H9 (cell line): ENCODE measurements at regions not wholly inside any gene's neighbourhood (a gene's known extent, or its start where the extent isn't known, plus 50 kb on each side); places are given as distances from the start of the nearest gene placed in this dataset.

Source experiments
- DNase-seq: peaks from one replicate; pipeline ENCODE4 v3.0.0-alpha.2; 2017
- H2AFZ ChIP-seq: one replicate; pipeline ENCODE4 v1.6.1; 2013; ENCODE audit warnings: mild to moderate bottlenecking, low read length, control low read depth, moderate library complexity
- H2AK5ac ChIP-seq: 2 replicates; pipeline ENCODE4 v1.6.1; 2013; ENCODE audit warnings: low read length, control low read depth, mixed read lengths; ENCODE audit not compliant: insufficient read length
- H2BK120ac ChIP-seq: one replicate; pipeline ENCODE4 v1.6.1; 2013; ENCODE audit warnings: low read depth, mild to moderate bottlenecking, low read length, control low read depth, inconsistent platforms; ENCODE audit not compliant: poor library complexity, severe bottlenecking
- H2BK12ac ChIP-seq: 2 replicates; pipeline ENCODE4 v1.6.1; 2013; ENCODE audit warnings: low read length, control low read depth, mixed read lengths, low read depth; ENCODE audit not compliant: insufficient read length
- H2BK15ac ChIP-seq: 2 replicates; pipeline ENCODE4 v1.6.1; 2013; ENCODE audit warnings: low read depth, low read length, control low read depth
- H2BK20ac ChIP-seq: one replicate; pipeline ENCODE4 v1.6.1; 2013; ENCODE audit warnings: low read depth, mild to moderate bottlenecking, low read length, control low read depth, inconsistent platforms; ENCODE audit not compliant: poor library complexity, severe bottlenecking
- H2BK5ac ChIP-seq: 2 replicates; pipeline ENCODE4 v1.6.1; 2013; ENCODE audit warnings: low read length, control low read depth, mixed read lengths; ENCODE audit not compliant: insufficient read length
- H3K14ac ChIP-seq: 2 replicates; pipeline ENCODE4 v1.6.1; 2013; ENCODE audit warnings: low read length, control low read depth; ENCODE audit not compliant: insufficient read depth
- H3K18ac ChIP-seq: 2 replicates; pipeline ENCODE4 v1.6.1; 2013; ENCODE audit warnings: low read depth, mild to moderate bottlenecking, mixed read lengths, low read length, control low read depth; ENCODE audit not compliant: insufficient read length
- H3K23ac ChIP-seq: 2 replicates; pipeline ENCODE4 v1.6.1; 2013; ENCODE audit warnings: low read length, control low read depth, mixed read lengths, low read depth; ENCODE audit not compliant: insufficient read length
- H3K23me2 ChIP-seq: 2 replicates; pipeline ENCODE4 v1.6.1; 2013; ENCODE audit warnings: low read depth, mild to moderate bottlenecking, mixed read lengths, low read length, control low read depth; ENCODE audit not compliant: insufficient read length, poor library complexity, severe bottlenecking
- H3K27ac ChIP-seq: 2 replicates; pipeline ENCODE4 v1.5.1; 2013; ENCODE audit warnings: low read length, control low read depth, mixed read lengths, low read depth; ENCODE audit not compliant: insufficient read length
- H3K27me3 ChIP-seq: 2 replicates; pipeline ENCODE4 v1.6.1; 2013; ENCODE audit warnings: low read length, control low read depth, inconsistent platforms; ENCODE audit not compliant: insufficient read depth
- H3K4ac ChIP-seq: 2 replicates; pipeline ENCODE4 v1.6.1; 2013; ENCODE audit warnings: low read depth, mild to moderate bottlenecking, control low read depth, inconsistent platforms, low read length, moderate library complexity
- H3K4me1 ChIP-seq: 2 replicates; pipeline ENCODE4 v1.6.1; 2013; ENCODE audit warnings: low read length, control low read depth, inconsistent platforms; ENCODE audit not compliant: insufficient read depth
- H3K4me2 ChIP-seq: 2 replicates; pipeline ENCODE4 v1.6.1; 2013; ENCODE audit warnings: low read length, control low read depth, mixed read lengths; ENCODE audit not compliant: insufficient read length, insufficient read depth
- H3K56ac ChIP-seq: 2 replicates; pipeline ENCODE4 v1.6.1; 2013; ENCODE audit warnings: low read depth, mild to moderate bottlenecking, mixed read lengths, low read length, control low read depth; ENCODE audit not compliant: insufficient read length
- H3K79me1 ChIP-seq: 2 replicates; pipeline ENCODE4 v1.6.1; 2013; ENCODE audit warnings: low read depth, mild to moderate bottlenecking, moderate library complexity, low read length, control low read depth, inconsistent platforms; ENCODE audit not compliant: insufficient read depth, poor library complexity, severe bottlenecking
- H3K79me2 ChIP-seq: 2 replicates; pipeline ENCODE4 v1.6.1; 2013; ENCODE audit warnings: low read length, control low read depth, inconsistent platforms; ENCODE audit not compliant: insufficient read depth
- H3K9ac ChIP-seq: 2 replicates; pipeline ENCODE4 v1.6.1; 2013; ENCODE audit warnings: low read length, control low read depth, mixed read lengths; ENCODE audit not compliant: insufficient read length; ENCODE audit errors: extremely low read depth
- H3K9me3 ChIP-seq: one replicate; pipeline ENCODE4 v1.6.1; 2013; ENCODE audit warnings: low read depth, low read length, inconsistent platforms; ENCODE audit not compliant: control insufficient read depth
- H3T11ph ChIP-seq: one replicate; pipeline ENCODE4 v1.6.1; 2013; ENCODE audit warnings: mild to moderate bottlenecking, low read length, control low read depth, inconsistent platforms
- H4K20me1 ChIP-seq: one replicate; pipeline ENCODE4 v1.6.1; 2013; ENCODE audit not compliant: control insufficient read depth, insufficient read length, insufficient read depth
- H4K5ac ChIP-seq: 2 replicates; pipeline ENCODE4 v1.6.1; 2013; ENCODE audit warnings: low read depth, mild to moderate bottlenecking, mixed read lengths, low read length, control low read depth; ENCODE audit not compliant: insufficient read length
- H4K8ac ChIP-seq: replicated peaks from 2 replicates; pipeline ENCODE4 v1.6.1; 2013; ENCODE audit warnings: low read length, control low read depth, mixed read lengths, low read depth; ENCODE audit not compliant: insufficient read length
- H4K91ac ChIP-seq: 2 replicates; pipeline ENCODE4 v1.6.1; 2013; ENCODE audit warnings: low read depth, mild to moderate bottlenecking, moderate library complexity, mixed read lengths, low read length, control low read depth; ENCODE audit not compliant: insufficient read length
- H3K27ac Mint-ChIP-seq, 3 experiments: 2 replicates in 2 of 3; 3 replicates in 1 of 3; pipeline ENCODE4 v1.8.0; 2020 to 2021; ENCODE audit warnings: mixed read lengths in 3 of 3, mild to moderate bottlenecking in 1 of 3, moderate library complexity in 1 of 3
- H3K27me3 Mint-ChIP-seq: 2 replicates; pipeline ENCODE4 v1.8.0; 2021; ENCODE audit warnings: low read depth, mild to moderate bottlenecking, moderate library complexity, mixed read lengths
- H3K36me3 Mint-ChIP-seq, 3 experiments: 2 replicates in 2 of 3; 3 replicates in 1 of 3; pipeline ENCODE4 v1.8.0; 2020 to 2021; ENCODE audit warnings: low read depth in 3 of 3, mixed read lengths in 3 of 3; ENCODE audit not compliant: insufficient read depth in 1 of 3
- H3K4me1 Mint-ChIP-seq, 2 experiments: 2 replicates each; pipeline ENCODE4 v1.8.0; 2020; ENCODE audit warnings: mixed read lengths in 2 of 2
- H3K4me3 Mint-ChIP-seq, 2 experiments: 2 replicates in 1 of 2; 3 replicates in 1 of 2; pipeline ENCODE4 v1.8.0; 2020 to 2021; ENCODE audit warnings: mild to moderate bottlenecking in 2 of 2, mixed read lengths in 2 of 2, moderate library complexity in 1 of 2
- H3K9me3 Mint-ChIP-seq, 2 experiments: 2 replicates in 1 of 2; 3 replicates in 1 of 2; pipeline ENCODE4 v1.8.0; 2020; ENCODE audit warnings: mild to moderate bottlenecking in 2 of 2, mixed read lengths in 2 of 2, moderate library complexity in 1 of 2
- CTCF ChIP-seq: fragments of 200-600 bp; sonication (generic); conservative IDR thresholded peaks from 3 replicates; pipeline ENCODE4 v1.8.0; 2021; ENCODE audit warnings: antibody characterized with exemption, mild to moderate bottlenecking
- WGBS: extraction: QIAGEN DNeasy Blood & Tissue Kit; methylation state at CpG from one replicate; pipeline ENCODE4 v1.1.7; 2013; ENCODE audit warnings: missing lambda C conversion rate, low lambda C conversion rate, mixed read lengths; ENCODE audit not compliant: insufficient read length; ENCODE audit errors: extremely low coverage; 5-methylcytosine and 5-hydroxymethylcytosine counted together

- no peaks in the 10 kb centered on the region for H3K79me2 ChIP-seq
- no peak overlapping the region for H4K5ac ChIP-seq
- no peak overlapping the region for H3K4me2 ChIP-seq
- Mint-ChIP-seq H3K27ac (no peak overlapping the region), H3K36me3 (no peaks in the 10 kb centered on the region), H3K9me3 (no peaks in the 10 kb centered on the region), H3K4me3 (no peak overlapping the region), H3K27me3 (no peaks in the 10 kb centered on the region), H3K4me1 (peaks cover 10 to 11% of the 10 kb centered on the region in 2 experiments)
- no peaks in the 10 kb centered on the region for H4K20me1 ChIP-seq
- no peak overlapping the region for H2BK15ac ChIP-seq
- H3K14ac ChIP-seq, result no peak overlapping the region
- H2BK12ac ChIP-seq, result no peak overlapping the region
- no peak for DNase-seq
- H3K27ac ChIP-seq, result no peak overlapping the region
- H2BK120ac ChIP-seq, result no peak overlapping the region
- no peak overlapping the region for H2AK5ac ChIP-seq
- no peak overlapping the region for H2BK20ac ChIP-seq
- no peak overlapping the region for H2BK5ac ChIP-seq
- no peak overlapping the region for H3T11ph ChIP-seq
- no peaks in the 10 kb centered on the region for H3K79me1 ChIP-seq
- no peak overlapping the region for H3K23ac ChIP-seq
- H4K8ac ChIP-seq, result no peak overlapping the region
- no peak overlapping the region for H2AFZ ChIP-seq
- H4K91ac ChIP-seq, result no peak overlapping the region
- H3K23me2 ChIP-seq, result no peaks in the 10 kb centered on the region
- no peaks in the 10 kb centered on the region for H3K4me1 ChIP-seq
- no peaks in the 10 kb centered on the region for H3K9me3 ChIP-seq
- no peak overlapping the region for H3K56ac ChIP-seq
- no peaks in the 10 kb centered on the region for H3K27me3 ChIP-seq
- TF ChIP-seq CTCF, result no peak
- no peak overlapping the region for H3K18ac ChIP-seq
- no peak overlapping the region for H3K9ac ChIP-seq
- no peak overlapping the region for H3K4ac ChIP-seq
- no CpG with 5 or more reads among the region's 3 CpGs for WGBS
These were observed 582.9 kb upstream of the PPP2R3A start for GRCh38 chr3:135382621-135383020.
